Esophagus muscularis mucosa (tissue), 3 donors: ENCODE measurements at regions not wholly inside any gene's neighbourhood (a gene's known extent, or its start where the extent isn't known, plus 50 kb on each side); places are given as distances from the start of the nearest gene placed in this dataset.

Experiments
- CTCF ChIP-seq, 3 experiments: fragments of 200-600 bp in 2 of 3; fragments of 450-650 bp in 1 of 3; sonication (generic) in 2 of 3; IDR thresholded peaks; one replicate each; pipeline ENCODE4 v1.5.1; 2017 to 2019; ENCODE audit warnings: antibody characterized with exemption in 3 of 3, mild to moderate bottlenecking in 2 of 3, moderate library complexity in 1 of 3
- POLR2A ChIP-seq: fragments of 450-650 bp; IDR thresholded peaks from one replicate; pipeline ENCODE4 v1.6.1; 2017; ENCODE audit warnings: antibody characterized with exemption, moderate library complexity, mild to moderate bottlenecking, low read depth

GRCh38 chr2:12543978-12544558 lies 172.7 kb upstream of the TRIB2 start:
- TF ChIP-seq CTCF (IDR thresholded peaks at IDR 0.05) (no peak), POLR2A (no peak)
